DND-41 (cell line): ENCODE measurements at regions not wholly inside any gene's neighbourhood (a gene's known extent, or its start where the extent isn't known, plus 50 kb on each side); places are given as distances from the start of the nearest gene placed in this dataset.

Source experiments
- ATAC-seq: fragments of 200-7000 bp; cut with Tn5 transposase; 3 replicates; pipeline ENCODE4 v1.9.1; 2021; ENCODE audit warnings: low read depth; ENCODE audit not compliant: insufficient read depth
- DNase-seq: peaks from one replicate; pipeline ENCODE4 v3.0.0-alpha.2; 2020
- H2AFZ ChIP-seq: 2 replicates; pipeline ENCODE4 v1.6.0; 2012; ENCODE audit warnings: low read depth, low read length
- H3K27ac ChIP-seq: 2 replicates; pipeline ENCODE4 v1.5.1; 2012; ENCODE audit warnings: low read length, inconsistent platforms
- H3K27me3 ChIP-seq: fragments of 200-600 bp; sonication (generic); 2 replicates; pipeline ENCODE4 v1.6.0; 2012; ENCODE audit warnings: low read length, mild to moderate bottlenecking, inconsistent platforms; ENCODE audit not compliant: insufficient read depth, poor library complexity
- H3K36me3 ChIP-seq: 2 replicates; pipeline ENCODE4 v1.5.1; 2012; ENCODE audit warnings: low read length, inconsistent platforms; ENCODE audit not compliant: insufficient read depth
- H3K4me1 ChIP-seq: 2 replicates; pipeline ENCODE4 v1.5.1; 2012; ENCODE audit warnings: mild to moderate bottlenecking, low read length; ENCODE audit not compliant: insufficient read depth
- H3K4me2 ChIP-seq: 2 replicates; pipeline ENCODE4 v1.6.0; 2012; ENCODE audit warnings: mild to moderate bottlenecking, moderate library complexity, low read length, inconsistent platforms; ENCODE audit not compliant: insufficient read depth
- H3K4me3 ChIP-seq, 2 experiments: fragments of 200-600 bp in 1 of 2; shearing (Covaris generic) in 1 of 2; 2 replicates each; pipeline ENCODE4 v1.5.1; 2012 to 2016; ENCODE audit warnings: inconsistent platforms in 2 of 2, low read length in 2 of 2, mild to moderate bottlenecking in 2 of 2, low read depth in 1 of 2, moderate library complexity in 1 of 2
- H3K79me2 ChIP-seq: 2 replicates; pipeline ENCODE4 v1.6.0; 2012; ENCODE audit warnings: low read length, inconsistent platforms; ENCODE audit not compliant: insufficient read depth
- H3K9ac ChIP-seq: 2 replicates; pipeline ENCODE4 v1.6.0; 2012; ENCODE audit warnings: low read depth, mild to moderate bottlenecking, inconsistent platforms, low read length, moderate library complexity
- H3K9me3 ChIP-seq: 2 replicates; pipeline ENCODE4 v1.5.1; 2012; ENCODE audit warnings: low read length, moderate library complexity, mild to moderate bottlenecking, inconsistent platforms; ENCODE audit not compliant: insufficient read depth, severe bottlenecking
- H4K20me1 ChIP-seq: 2 replicates; pipeline ENCODE4 v1.6.0; 2012; ENCODE audit warnings: low read length; ENCODE audit not compliant: insufficient read depth
- CTCF ChIP-seq: IDR thresholded peaks from 2 replicates; pipeline ENCODE4 v1.5.1; 2012; ENCODE audit warnings: borderline replicate concordance, low read length, moderate library complexity, mild to moderate bottlenecking; ENCODE audit not compliant: poor library complexity, severe bottlenecking; ENCODE audit errors: extremely low read depth
- EZH2 ChIP-seq: IDR thresholded peaks from 3 replicates; pipeline ENCODE4 v1.6.1; 2012; ENCODE audit warnings: borderline replicate concordance, low read depth, mild to moderate bottlenecking, moderate library complexity, low read length, inconsistent platforms; ENCODE audit not compliant: severe bottlenecking

GRCh38 chr20:20892328-20892727 lies 179.9 kb upstream of the RALGAPA2 start:
- Histone ChIP-seq H3K9ac (no peak overlapping the region), H3K4me3 (no peak overlapping the region), H3K4me2 (no peak overlapping the region), H3K4me1 (no peaks in the 10 kb centered on the region), H2AFZ (no peak overlapping the region), H3K27ac (no peak overlapping the region), H3K36me3 (no peaks in the 10 kb centered on the region), H3K79me2 (no peaks in the 10 kb centered on the region), H4K20me1 (no peaks in the 10 kb centered on the region), H3K27me3 (no peaks in the 10 kb centered on the region), H3K9me3 (no peaks in the 10 kb centered on the region)
- TF ChIP-seq CTCF = no peak
- TF ChIP-seq EZH2 = no peak
- ATAC-seq (no peak), DNase-seq (no peak)

- no peaks in the 10 kb centered on the region for H3K4me1 ChIP-seq
- H3K36me3 ChIP-seq = no peaks in the 10 kb centered on the region
- no peaks in the 10 kb centered on the region for H3K9me3 ChIP-seq
- ATAC-seq (no peak), DNase-seq (no peak)
- TF ChIP-seq EZH2 (no peak), CTCF (no peak)
- no peak overlapping the region for H3K9ac ChIP-seq
- no peaks in the 10 kb centered on the region for H4K20me1 ChIP-seq
- no peak overlapping the region for H3K4me2 ChIP-seq
- H3K79me2 ChIP-seq = no peaks in the 10 kb centered on the region
- H3K27ac ChIP-seq = no peak overlapping the region
- no peak overlapping the region for H2AFZ ChIP-seq
- no peak overlapping the region for H3K4me3 ChIP-seq
- H3K27me3 ChIP-seq = no peaks in the 10 kb centered on the region
Measured at GRCh38 chr20:20890751-20891150, 178.3 kb upstream of the RALGAPA2 start.

- H3K9ac ChIP-seq = no peak overlapping the region
- H3K27ac ChIP-seq = no peak overlapping the region
- H2AFZ ChIP-seq = no peak overlapping the region
- H3K4me2 ChIP-seq = no peak overlapping the region
- no peak for TF ChIP-seq EZH2
- TF ChIP-seq CTCF = no peak
- no peaks in the 10 kb centered on the region for H4K20me1 ChIP-seq
- no peaks in the 10 kb centered on the region for H3K79me2 ChIP-seq
- H3K36me3 ChIP-seq = no peaks in the 10 kb centered on the region
- H3K4me3 ChIP-seq = no peak overlapping the region
- DNase-seq (no peak), ATAC-seq (no peak)
- H3K27me3 ChIP-seq = no peaks in the 10 kb centered on the region
- no peaks in the 10 kb centered on the region for H3K4me1 ChIP-seq
- H3K9me3 ChIP-seq = no peaks in the 10 kb centered on the region
Measured at GRCh38 chr20:20888936-20889335, 176.5 kb upstream of the RALGAPA2 start.

- no peak for DNase-seq
- no peaks in the 10 kb centered on the region for H3K36me3 ChIP-seq
- H3K4me3 ChIP-seq = no peak overlapping the region
- no peak overlapping the region for H3K9ac ChIP-seq
- no peaks in the 10 kb centered on the region for H3K9me3 ChIP-seq
- H3K79me2 ChIP-seq = no peaks in the 10 kb centered on the region
- no peaks in the 10 kb centered on the region for H4K20me1 ChIP-seq
- H3K4me2 ChIP-seq = no peak overlapping the region
- no peak for TF ChIP-seq EZH2
- H3K27me3 ChIP-seq = no peaks in the 10 kb centered on the region
- no peak overlapping the region for H3K27ac ChIP-seq
- no peak overlapping the region for H2AFZ ChIP-seq
- no peak for ATAC-seq
- H3K4me1 ChIP-seq = no peaks in the 10 kb centered on the region
Measured at GRCh38 chr20:20888266-20888656, 175.8 kb upstream of the RALGAPA2 start.
